Effector memory CD8-positive, alpha-beta T cell (primary cell): ENCODE measurements at regions not wholly inside any gene's neighbourhood (a gene's known extent, or its start where the extent isn't known, plus 50 kb on each side); places are given as distances from the start of the nearest gene placed in this dataset.
"Not testable (repeated sequence)": the region's sequence is repeated elsewhere in the genome, so short reads cannot be mapped to it uniquely, and the experiment has no call there.

ENCODE experiments used
- ATAC-seq: fragments of 150-1000 bp; cut with Tn5 transposase; replicated peaks from 2 replicates; pipeline ENCODE4 v1.10.0; 2021; ENCODE audit warnings: mild to moderate bottlenecking, moderate library complexity
- DNase-seq, 3 experiments: peaks; one replicate each; pipeline ENCODE4 v3.0.0; 2021
- H3K27ac Mint-ChIP-seq, 2 donors: one replicate each; pipeline ENCODE4 v1.8.0; 2022; ENCODE audit warnings: mild to moderate bottlenecking in 2 of 2, mixed read lengths in 2 of 2, moderate library complexity in 2 of 2
- H3K27me3 Mint-ChIP-seq, 2 donors: one replicate each; pipeline ENCODE4 v1.8.0; 2022; ENCODE audit warnings: mixed read lengths in 2 of 2
- H3K36me3 Mint-ChIP-seq: one replicate; pipeline ENCODE4 v1.8.0; 2022; ENCODE audit warnings: mild to moderate bottlenecking, moderate library complexity, mixed read lengths; ENCODE audit not compliant: insufficient read depth
- H3K4me1 Mint-ChIP-seq, 2 donors: one replicate each; pipeline ENCODE4 v1.8.0; 2022; ENCODE audit warnings: low read depth in 2 of 2, mixed read lengths in 2 of 2
- H3K4me3 Mint-ChIP-seq, 2 donors: one replicate each; pipeline ENCODE4 v1.8.0; 2022; ENCODE audit warnings: mild to moderate bottlenecking in 2 of 2, mixed read lengths in 2 of 2, moderate library complexity in 2 of 2
- H3K9me3 Mint-ChIP-seq, 2 donors: one replicate each; pipeline ENCODE4 v1.8.0; 2022; ENCODE audit warnings: mixed read lengths in 2 of 2

- H3K27me3 Mint-ChIP-seq, H3K9me3 Mint-ChIP-seq, H3K4me3 Mint-ChIP-seq, H3K36me3 Mint-ChIP-seq, DNase-seq, ATAC-seq, H3K4me1 Mint-ChIP-seq, H3K27ac Mint-ChIP-seq: not testable (repeated sequence)
Measured at GRCh38 chr15:44817797-44818196, 81.5 kb downstream of the TRIM69 start.

GRCh38 chr15:44819331-44819987, 83.1 kb downstream of the TRIM69 start:
- not testable (repeated sequence) for H3K36me3 Mint-ChIP-seq, H3K4me1 Mint-ChIP-seq, DNase-seq, H3K9me3 Mint-ChIP-seq, H3K4me3 Mint-ChIP-seq, H3K27ac Mint-ChIP-seq, H3K27me3 Mint-ChIP-seq, ATAC-seq

GRCh38 chr15:44820535-44820934, 84.2 kb downstream of the TRIM69 start:
- H3K9me3 Mint-ChIP-seq, DNase-seq, ATAC-seq: not testable (repeated sequence)

GRCh38 chr15:44820967-44821366, 84.6 kb downstream of the TRIM69 start:
- not testable (repeated sequence) for H3K27me3 Mint-ChIP-seq, H3K4me3 Mint-ChIP-seq, H3K36me3 Mint-ChIP-seq, DNase-seq, ATAC-seq, H3K4me1 Mint-ChIP-seq, H3K27ac Mint-ChIP-seq, H3K9me3 Mint-ChIP-seq

More at GRCh38 chr15:44820535-44820934, 84.2 kb downstream of the TRIM69 start:
- H3K4me3 Mint-ChIP-seq, H3K36me3 Mint-ChIP-seq, H3K4me1 Mint-ChIP-seq, H3K27ac Mint-ChIP-seq, H3K27me3 Mint-ChIP-seq: not testable (repeated sequence)

GRCh38 chr15:44824277-44825145, 88.2 kb downstream of the TRIM69 start:
- H3K4me3 Mint-ChIP-seq, H3K9me3 Mint-ChIP-seq, DNase-seq, H3K27ac Mint-ChIP-seq, H3K36me3 Mint-ChIP-seq, H3K4me1 Mint-ChIP-seq, H3K27me3 Mint-ChIP-seq, ATAC-seq: not testable (repeated sequence)

- H3K9me3 Mint-ChIP-seq, H3K4me1 Mint-ChIP-seq, ATAC-seq, H3K36me3 Mint-ChIP-seq, H3K4me3 Mint-ChIP-seq, H3K27ac Mint-ChIP-seq, H3K27me3 Mint-ChIP-seq, DNase-seq: not testable (repeated sequence)
Measured at GRCh38 chr15:44826583-44826982, 90.3 kb downstream of the TRIM69 start.

- H3K27ac Mint-ChIP-seq, ATAC-seq, H3K4me3 Mint-ChIP-seq, H3K36me3 Mint-ChIP-seq, H3K4me1 Mint-ChIP-seq, H3K9me3 Mint-ChIP-seq, DNase-seq, H3K27me3 Mint-ChIP-seq: not testable (repeated sequence)
Measured at GRCh38 chr15:44828229-44828914, 92.0 kb downstream of the TRIM69 start.

GRCh38 chr15:44829150-44829549, 92.8 kb downstream of the TRIM69 start:
- not testable (repeated sequence) for H3K9me3 Mint-ChIP-seq, ATAC-seq, DNase-seq

GRCh38 chr15:44830692-44831408, 94.5 kb downstream of the TRIM69 start:
- not testable (repeated sequence) for DNase-seq

More at GRCh38 chr15:44829150-44829549, 92.8 kb downstream of the TRIM69 start:
- not testable (repeated sequence) for H3K27me3 Mint-ChIP-seq, H3K4me1 Mint-ChIP-seq, H3K4me3 Mint-ChIP-seq, H3K36me3 Mint-ChIP-seq, H3K27ac Mint-ChIP-seq

GRCh38 chr15:44831409-44831741, 95.0 kb downstream of the TRIM69 start:
- not testable (repeated sequence) for ATAC-seq

More at GRCh38 chr15:44830692-44831408, 94.5 kb downstream of the TRIM69 start:
- not testable (repeated sequence) for H3K27me3 Mint-ChIP-seq, H3K9me3 Mint-ChIP-seq, H3K27ac Mint-ChIP-seq, H3K4me1 Mint-ChIP-seq, ATAC-seq, H3K36me3 Mint-ChIP-seq, H3K4me3 Mint-ChIP-seq

GRCh38 chr15:44832133-44832532, 95.8 kb downstream of the TRIM69 start:
- not testable (repeated sequence) for H3K27ac Mint-ChIP-seq, H3K27me3 Mint-ChIP-seq, DNase-seq, H3K9me3 Mint-ChIP-seq, H3K4me3 Mint-ChIP-seq, ATAC-seq, H3K36me3 Mint-ChIP-seq, H3K4me1 Mint-ChIP-seq

More at GRCh38 chr15:44831409-44831741, 95.0 kb downstream of the TRIM69 start:
- not testable (repeated sequence) for H3K4me1 Mint-ChIP-seq, H3K27ac Mint-ChIP-seq, DNase-seq, H3K36me3 Mint-ChIP-seq, H3K9me3 Mint-ChIP-seq, H3K4me3 Mint-ChIP-seq, H3K27me3 Mint-ChIP-seq

- not testable (repeated sequence) for H3K36me3 Mint-ChIP-seq, H3K27ac Mint-ChIP-seq, DNase-seq, H3K4me1 Mint-ChIP-seq, ATAC-seq, H3K27me3 Mint-ChIP-seq, H3K4me3 Mint-ChIP-seq, H3K9me3 Mint-ChIP-seq
Measured at GRCh38 chr15:44833081-44833480, 96.8 kb downstream of the TRIM69 start.

GRCh38 chr15:44833761-44834160, 97.4 kb downstream of the TRIM69 start:
- H3K27me3 Mint-ChIP-seq, DNase-seq, ATAC-seq, H3K9me3 Mint-ChIP-seq, H3K4me1 Mint-ChIP-seq, H3K27ac Mint-ChIP-seq, H3K4me3 Mint-ChIP-seq, H3K36me3 Mint-ChIP-seq: not testable (repeated sequence)
